GM21526 (cell line): ENCODE measurements at regions not wholly inside any gene's neighbourhood (a gene's known extent, or its start where the extent isn't known, plus 50 kb on each side); places are given as distances from the start of the nearest gene placed in this dataset.
"Not testable (repeated sequence)": the region's sequence is repeated elsewhere in the genome, so short reads cannot be mapped to it uniquely, and the experiment has no call there.

Experiments used
- ATAC-seq: cut with Tn5 transposase; IDR thresholded peaks from one replicate; pipeline ENCODE4 v1.9.1; 2021; ENCODE audit warnings: moderate library complexity; ENCODE audit not compliant: unreplicated experiment, low FRiP score

GRCh38 chr1:48089356-48089891 lies 92.2 kb upstream of the TRABD2B start:
- no peak for ATAC-seq

GRCh38 chr1:48084826-48085225 lies 87.6 kb upstream of the TRABD2B start:
- ATAC-seq, result no peak

GRCh38 chr1:48082271-48082962 lies 85.2 kb upstream of the TRABD2B start:
- no peak for ATAC-seq

DNA sequence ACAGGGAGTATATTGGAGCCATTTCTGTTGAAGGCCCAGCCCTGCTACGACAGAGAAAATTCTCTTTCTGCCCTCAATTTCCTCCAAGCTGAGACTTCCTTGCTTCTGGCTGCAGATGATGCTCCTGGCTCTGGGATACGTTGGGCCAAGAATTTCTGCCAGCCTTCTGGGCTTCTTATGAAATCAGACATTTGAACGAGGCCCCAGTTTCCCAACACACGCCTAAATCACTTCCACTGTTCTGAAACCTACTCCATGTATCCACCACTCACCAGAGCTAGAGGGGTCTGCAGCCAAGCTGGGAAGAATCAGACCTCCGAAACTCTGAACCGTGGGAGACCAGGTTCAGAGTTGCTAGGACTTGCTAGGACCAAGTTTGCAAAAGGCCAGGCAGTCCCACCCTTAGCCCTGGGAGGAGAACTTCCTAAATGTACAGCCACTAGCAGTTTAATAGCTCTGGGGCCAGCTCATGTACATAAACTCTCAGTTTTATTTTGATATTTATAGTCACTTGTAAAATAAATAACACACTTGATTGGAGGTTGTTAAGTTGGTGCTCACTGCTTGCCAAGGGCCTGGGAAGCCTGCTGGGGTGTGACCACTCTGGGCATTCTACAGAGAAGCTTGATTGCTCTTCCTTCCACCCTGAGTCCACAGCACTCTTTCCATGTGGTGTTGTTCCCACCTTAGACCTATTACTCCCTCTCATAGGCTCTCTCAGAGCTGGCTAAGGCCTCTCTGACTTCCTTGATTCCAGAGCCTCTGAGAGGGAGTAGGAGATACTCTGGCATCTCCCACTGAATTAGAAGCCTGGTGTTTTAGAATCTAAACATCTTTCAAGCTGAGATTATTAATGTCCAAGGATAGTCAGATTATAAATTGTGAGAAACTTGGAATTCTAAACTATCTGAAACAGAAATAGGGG lies 83.4 kb upstream of the TRABD2B start:
- no peak for ATAC-seq

DNA sequence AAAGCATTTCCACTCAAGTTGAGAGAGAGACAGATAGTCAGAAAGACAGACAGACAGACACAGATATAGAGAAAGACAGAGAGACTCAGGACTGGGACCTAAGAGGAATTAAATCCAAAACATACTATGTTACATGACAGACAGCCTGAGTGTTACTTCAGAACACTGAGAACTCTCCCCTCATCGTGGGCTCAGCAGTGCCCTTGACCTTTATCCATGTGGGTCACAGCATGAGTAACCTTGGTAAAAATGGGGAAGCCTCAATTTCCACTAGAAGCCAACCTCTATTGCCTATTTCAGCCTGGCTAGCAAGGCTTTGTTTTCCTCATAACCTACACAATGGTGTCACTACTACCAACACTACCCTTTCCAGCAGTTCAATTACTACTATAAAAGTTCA lies 81.9 kb upstream of the TRABD2B start:
- ATAC-seq, result no peak

GRCh38 chr1:48077795-48078222 lies 80.6 kb upstream of the TRABD2B start:
- ATAC-seq, result no peak

GRCh38 chr1:48076017-48076416 lies 78.8 kb upstream of the TRABD2B start:
- ATAC-seq, result no peak

DNA sequence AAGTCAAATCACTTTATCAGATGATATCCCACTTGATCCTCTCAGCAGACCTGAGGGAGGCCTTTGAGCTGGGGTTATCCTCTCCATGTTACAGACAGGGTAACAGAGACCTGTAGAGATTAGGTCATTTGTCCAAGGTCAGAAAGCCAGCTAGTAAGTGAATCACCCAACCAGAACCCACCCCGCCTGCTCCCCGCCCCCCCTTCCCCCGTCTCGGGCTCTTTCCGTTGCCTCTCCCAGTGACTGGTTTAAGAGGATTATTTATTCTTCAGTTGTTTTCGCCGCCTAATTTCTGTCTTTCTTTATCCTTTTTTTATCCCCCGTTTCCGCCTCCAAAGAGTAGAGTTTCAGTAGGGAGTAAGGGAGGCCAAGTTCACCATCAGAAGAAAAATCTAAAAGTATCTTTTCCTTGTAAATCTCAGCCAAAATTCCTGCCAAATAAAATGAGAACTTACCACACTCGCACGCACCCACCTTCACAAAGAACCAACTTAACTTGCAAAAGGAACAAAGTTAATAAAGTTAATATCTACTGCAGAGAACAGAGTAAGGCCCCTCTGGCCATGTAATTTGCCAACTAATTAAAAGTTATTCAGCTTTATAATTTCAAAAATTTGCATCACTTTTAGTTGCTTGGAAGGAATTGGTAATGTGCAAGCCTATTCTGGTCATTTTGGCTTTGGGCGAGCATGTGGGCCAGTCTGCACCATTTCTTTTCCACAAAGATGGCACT lies 76.8 kb upstream of the TRABD2B start:
- ATAC-seq, result no peak

DNA sequence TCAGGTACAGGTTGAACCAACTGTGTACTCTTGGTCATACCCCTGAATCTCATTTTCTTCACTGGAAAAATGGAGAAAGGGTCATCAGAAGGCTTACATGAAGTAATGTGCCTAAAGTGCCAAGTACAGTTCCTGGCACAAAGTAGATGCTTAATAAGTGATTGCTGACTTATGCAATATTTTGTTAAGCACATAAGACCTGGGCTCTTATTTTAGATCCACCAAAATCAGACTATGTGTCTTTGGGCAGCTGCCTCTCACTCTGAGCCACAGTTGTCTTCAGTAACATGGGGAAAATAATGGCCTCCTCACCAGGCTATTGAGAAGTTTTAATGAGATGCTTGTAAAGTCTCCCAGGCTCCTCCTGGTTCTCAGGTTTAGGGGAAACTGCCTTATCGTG lies 74.3 kb upstream of the TRABD2B start:
- ATAC-seq, result no peak

DNA sequence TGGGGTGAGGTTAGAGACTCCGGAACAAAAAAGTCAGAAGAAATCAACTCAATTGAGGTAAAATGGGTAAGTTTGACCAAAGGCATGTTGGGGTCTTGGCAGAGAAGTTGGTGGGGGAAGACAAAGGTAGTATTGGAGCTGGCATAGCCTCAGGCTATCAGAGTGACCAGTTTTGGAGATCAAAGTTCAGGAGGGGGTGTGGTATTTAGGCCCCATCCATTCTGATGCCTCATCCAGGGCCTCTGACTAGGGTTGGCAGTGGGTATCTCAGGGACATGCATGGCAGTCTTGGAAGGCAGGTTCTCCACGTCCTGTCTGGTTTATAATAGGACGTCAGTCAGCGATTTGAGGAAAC lies 73.2 kb upstream of the TRABD2B start:
- no peak for ATAC-seq

DNA sequence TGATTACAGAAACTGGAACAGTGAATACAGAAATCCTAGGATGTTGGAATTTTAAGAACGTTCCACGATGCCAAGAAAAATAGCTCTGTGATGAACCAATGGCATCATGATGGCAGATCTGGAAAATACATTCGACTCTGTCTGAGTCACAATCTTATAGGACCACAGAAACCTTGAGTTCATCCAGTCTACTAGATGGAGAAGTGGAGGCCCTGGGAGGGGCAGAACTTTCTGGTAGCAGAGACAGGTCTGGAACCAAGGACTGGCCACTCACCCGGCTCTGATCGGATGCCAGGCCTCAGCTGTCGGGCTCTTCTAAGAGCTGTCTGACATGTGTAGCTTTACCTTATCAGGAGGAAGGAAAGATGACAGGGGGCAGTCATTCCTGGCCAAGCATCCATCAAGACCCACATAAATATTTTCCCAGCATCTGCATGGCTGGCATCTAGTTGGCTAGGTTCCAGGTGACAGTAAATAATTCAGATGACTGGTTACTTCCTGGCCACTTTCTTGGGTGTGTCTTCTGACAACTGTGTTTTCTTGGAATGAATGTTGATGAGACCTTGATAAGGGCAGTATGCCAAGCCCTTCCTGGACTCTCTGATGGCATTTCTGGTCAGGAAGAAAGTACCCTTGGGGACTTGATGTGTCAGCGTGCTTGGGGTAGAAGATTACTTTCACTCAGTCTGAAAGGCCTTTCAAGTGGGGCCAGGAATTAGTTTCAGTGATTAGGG lies 72.6 kb upstream of the TRABD2B start:
- no peak for ATAC-seq

GRCh38 chr1:48068206-48068605 lies 71.0 kb upstream of the TRABD2B start:
- ATAC-seq, result no peak

- no peak for ATAC-seq
Observed at GRCh38 chr1:48066936-48067335, 69.8 kb upstream of the TRABD2B start.

DNA sequence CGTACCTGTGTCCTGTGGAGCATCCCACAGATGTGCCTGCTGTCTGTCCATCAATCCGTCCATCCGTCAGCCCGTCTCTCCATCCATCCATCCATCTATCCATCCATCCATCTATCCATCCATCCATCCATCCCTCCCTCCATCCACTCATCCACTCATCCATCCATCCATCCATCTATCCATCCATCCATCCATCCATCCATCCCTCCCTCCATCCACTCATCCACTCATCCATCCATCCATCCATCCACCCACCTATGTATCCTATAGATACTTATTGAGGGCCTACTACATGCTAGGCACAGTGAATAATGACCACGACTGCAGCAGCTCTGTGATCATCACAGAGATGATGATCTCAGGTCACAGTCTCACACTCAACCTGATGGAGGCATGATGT lies 67.5 kb upstream of the TRABD2B start:
- ATAC-seq, result not testable (repeated sequence)

GRCh38 chr1:48062353-48062752 lies 65.2 kb upstream of the TRABD2B start:
- no peak for ATAC-seq

GRCh38 chr1:48061162-48062136 lies 64.3 kb upstream of the TRABD2B start:
- no peak for ATAC-seq

DNA sequence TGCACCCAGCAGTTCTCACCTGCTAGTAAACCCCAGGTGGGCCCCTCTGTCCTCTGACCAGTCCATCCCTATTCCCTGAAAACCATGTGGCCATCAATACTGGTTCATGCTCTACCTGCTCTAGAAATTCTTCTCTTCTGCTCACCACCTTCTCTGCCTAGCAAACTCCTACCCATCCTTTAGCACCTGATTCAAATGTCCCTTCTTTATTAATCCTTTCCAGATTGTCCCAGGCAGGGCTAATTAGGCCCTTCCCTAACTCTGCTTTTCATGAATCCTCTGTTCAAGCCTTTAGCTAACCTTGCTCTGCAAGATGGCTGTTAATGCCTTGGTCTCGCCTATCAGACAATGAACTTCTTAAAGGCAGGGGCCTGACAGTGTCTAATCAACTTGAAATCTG lies 62.1 kb upstream of the TRABD2B start:
- no peak for ATAC-seq

- ATAC-seq, result no peak
Observed at GRCh38 chr1:48058135-48059025, 61.2 kb upstream of the TRABD2B start.
